Dedifferentiated amniotic fluid mesenchymal stem cell (primary cell): ENCODE measurements at regions not wholly inside any gene's neighbourhood (a gene's known extent, or its start where the extent isn't known, plus 50 kb on each side); places are given as distances from the start of the nearest gene placed in this dataset.
"Not testable (repeated sequence)": the region's sequence is repeated elsewhere in the genome, so short reads cannot be mapped to it uniquely, and the experiment has no call there.

Source experiments
- DNase-seq: peaks from one replicate; pipeline ENCODE4 v3.0.0-alpha.2; 2016; ENCODE audit errors: extremely low spot score

- no peak for DNase-seq
Measured at GRCh38 chr6:50463931-50464330, 249.4 kb upstream of the TFAP2D start.

- no peak for DNase-seq
Measured at GRCh38 chr6:50467931-50468330, 245.4 kb upstream of the TFAP2D start.

GRCh38 chr6:50471041-50471440, 242.3 kb upstream of the TFAP2D start:
- DNase-seq, result no peak

- DNase-seq, result no peak
Measured at GRCh38 chr6:50510361-50510760, 203.0 kb upstream of the TFAP2D start.

GRCh38 chr6:50520326-50521266, 192.7 kb upstream of the TFAP2D start:
- DNase-seq, result no peak

- no peak for DNase-seq
Measured at GRCh38 chr6:50524341-50524740, 189.0 kb upstream of the TFAP2D start.

GRCh38 chr6:50527985-50528384, 185.3 kb upstream of the TFAP2D start:
- DNase-seq, result no peak

GRCh38 chr6:50539447-50539846, 173.9 kb upstream of the TFAP2D start:
- DNase-seq, result no peak

GRCh38 chr6:50541941-50542340, 171.4 kb upstream of the TFAP2D start:
- no peak for DNase-seq

- DNase-seq, result no peak
Measured at GRCh38 chr6:50543666-50544065, 169.7 kb upstream of the TFAP2D start.

- no peak for DNase-seq
Measured at GRCh38 chr6:50549026-50549425, 164.3 kb upstream of the TFAP2D start.

- no peak for DNase-seq
Measured at GRCh38 chr6:50549475-50549874, 163.9 kb upstream of the TFAP2D start.

- no peak for DNase-seq
Measured at GRCh38 chr6:50555982-50556381, 157.3 kb upstream of the TFAP2D start.

GRCh38 chr6:50565004-50565403, 148.3 kb upstream of the TFAP2D start:
- DNase-seq, result no peak

GRCh38 chr6:50571230-50571629, 142.1 kb upstream of the TFAP2D start:
- DNase-seq, result not testable (repeated sequence)

GRCh38 chr6:50585441-50586330, 127.6 kb upstream of the TFAP2D start:
- no peak for DNase-seq

GRCh38 chr6:50586331-50586675, 127.0 kb upstream of the TFAP2D start:
- DNase-seq, result no peak

GRCh38 chr6:50589751-50590470, 123.4 kb upstream of the TFAP2D start:
- no peak for DNase-seq

- no peak for DNase-seq
Measured at GRCh38 chr6:50591135-50591534, 122.2 kb upstream of the TFAP2D start.

- no peak for DNase-seq
Measured at GRCh38 chr6:50600280-50600679, 113.0 kb upstream of the TFAP2D start.

- DNase-seq, result peak; percentile 51
Measured at GRCh38 chr6:50602292-50602691, 111.0 kb upstream of the TFAP2D start.

GRCh38 chr6:50608421-50608820, 104.9 kb upstream of the TFAP2D start:
- no peak for DNase-seq
